Loucy (cell line): ENCODE measurements at regions not wholly inside any gene's neighbourhood (a gene's known extent, or its start where the extent isn't known, plus 50 kb on each side); places are given as distances from the start of the nearest gene placed in this dataset.

ENCODE experiments used
- EZH2phosphoT487 ChIP-seq: fragments of 200-600 bp; IDR thresholded peaks from 2 replicates; pipeline ENCODE4 v1.6.1; 2018; ENCODE audit warnings: antibody characterized with exemption, mild to moderate bottlenecking, moderate library complexity, borderline replicate concordance
- TF ChIP-seq, protein P1 (sequence below): fragments of 200-600 bp; sonication (generic); conservative IDR thresholded peaks from 2 replicates; pipeline ENCODE4 v1.5.1; 2014; ENCODE audit warnings: mild to moderate bottlenecking, antibody characterized with exemption, low read length

DNA sequence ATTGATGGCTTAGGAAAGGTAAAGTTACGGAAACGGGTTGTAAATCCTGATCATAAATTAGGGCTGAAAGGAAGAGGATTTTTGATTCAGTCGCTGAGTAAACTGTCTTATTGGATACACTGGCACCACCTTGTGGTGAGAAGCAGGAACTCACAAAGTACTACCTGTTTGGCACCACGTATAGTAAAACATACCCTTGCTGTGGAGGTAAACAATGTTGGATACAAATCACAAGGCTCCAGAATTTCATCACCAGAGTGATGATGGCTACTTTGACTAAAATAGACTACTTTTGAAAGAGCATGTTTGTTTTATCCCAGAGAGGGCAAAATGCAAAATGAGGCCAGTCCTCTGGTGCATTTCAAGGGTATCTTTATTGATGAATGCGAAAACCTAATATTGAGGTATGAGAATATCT is 216.9 kb downstream of the IGSF11 start:
- TF ChIP-seq, protein P1, sequence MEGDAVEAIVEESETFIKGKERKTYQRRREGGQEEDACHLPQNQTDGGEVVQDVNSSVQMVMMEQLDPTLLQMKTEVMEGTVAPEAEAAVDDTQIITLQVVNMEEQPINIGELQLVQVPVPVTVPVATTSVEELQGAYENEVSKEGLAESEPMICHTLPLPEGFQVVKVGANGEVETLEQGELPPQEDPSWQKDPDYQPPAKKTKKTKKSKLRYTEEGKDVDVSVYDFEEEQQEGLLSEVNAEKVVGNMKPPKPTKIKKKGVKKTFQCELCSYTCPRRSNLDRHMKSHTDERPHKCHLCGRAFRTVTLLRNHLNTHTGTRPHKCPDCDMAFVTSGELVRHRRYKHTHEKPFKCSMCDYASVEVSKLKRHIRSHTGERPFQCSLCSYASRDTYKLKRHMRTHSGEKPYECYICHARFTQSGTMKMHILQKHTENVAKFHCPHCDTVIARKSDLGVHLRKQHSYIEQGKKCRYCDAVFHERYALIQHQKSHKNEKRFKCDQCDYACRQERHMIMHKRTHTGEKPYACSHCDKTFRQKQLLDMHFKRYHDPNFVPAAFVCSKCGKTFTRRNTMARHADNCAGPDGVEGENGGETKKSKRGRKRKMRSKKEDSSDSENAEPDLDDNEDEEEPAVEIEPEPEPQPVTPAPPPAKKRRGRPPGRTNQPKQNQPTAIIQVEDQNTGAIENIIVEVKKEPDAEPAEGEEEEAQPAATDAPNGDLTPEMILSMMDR: peak; percentile 79
- TF ChIP-seq EZH2phosphoT487: no peak
